ENCODE measurements at regions not wholly inside any gene's neighbourhood (a gene's known extent, or its start where the extent isn't known, plus 50 kb on each side); places are given as distances from the start of the nearest gene placed in this dataset.

DNA sequence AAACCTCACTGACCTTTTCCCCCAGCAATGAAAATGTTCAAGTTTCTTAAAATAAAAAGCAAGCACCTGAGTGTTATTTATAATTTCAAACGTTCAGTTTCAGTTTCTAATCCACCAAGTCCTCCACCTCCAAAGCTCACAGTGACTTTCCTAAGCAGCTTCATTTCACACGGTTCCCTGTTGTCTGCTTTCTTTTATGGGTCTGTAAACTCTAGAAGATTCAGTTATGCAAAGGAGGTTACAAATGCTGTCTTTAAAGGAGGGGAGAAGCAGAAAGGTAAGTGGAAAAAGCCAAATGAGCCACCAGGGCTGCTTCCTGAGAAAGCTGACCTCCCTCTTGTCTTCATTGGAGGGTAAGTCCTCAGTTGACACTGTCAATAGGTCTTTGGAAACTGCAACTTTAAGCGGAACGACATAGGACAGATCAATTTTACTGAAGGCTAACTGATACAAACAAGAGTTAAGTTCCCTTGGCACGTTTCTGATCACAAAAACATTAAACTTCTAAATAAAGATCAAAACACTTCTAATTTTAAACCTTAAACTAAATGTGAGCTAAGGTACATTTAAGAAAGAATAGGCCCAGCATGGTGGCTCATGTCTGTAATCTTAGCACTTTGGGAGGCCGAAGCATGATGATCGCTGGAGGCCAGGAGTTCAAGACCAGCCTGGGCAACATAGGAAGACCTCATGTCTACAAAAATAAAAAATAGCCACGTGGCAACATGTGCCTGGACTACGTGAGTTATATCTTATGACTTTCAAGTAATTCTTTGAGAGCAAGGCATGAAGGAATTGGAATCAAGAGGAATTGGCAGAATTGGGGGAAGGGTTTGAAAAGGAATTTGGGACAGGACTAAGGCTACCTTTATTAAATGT is 151.9 kb upstream of the UBE2E1 start:
- TF ChIP-seq ELF4 (IDR thresholded peaks at IDR 0.05) (no peak), ARNT (IDR thresholded peaks at IDR 0.05) (no peak), BHLHE40 (IDR thresholded peaks at IDR 0.05; ENCODE audit: borderline replicate concordance) (no peak), L3MBTL2 (conservative IDR thresholded peaks at IDR 0.05) (no peak)
